SU-DHL-6 (cell line): ENCODE measurements at regions not wholly inside any gene's neighbourhood (a gene's known extent, or its start where the extent isn't known, plus 50 kb on each side); places are given as distances from the start of the nearest gene placed in this dataset.

Experiments
- H2AFZ ChIP-seq: fragments of 200-600 bp; sonication (generic); 2 replicates; pipeline ENCODE4 v1.6.1; 2014; ENCODE audit warnings: low read depth, mild to moderate bottlenecking, moderate library complexity, mixed read lengths, antibody characterized with exemption, low read length; ENCODE audit not compliant: severe bottlenecking
- H3F3A ChIP-seq: fragments of 200-600 bp; shearing (Covaris generic); 2 replicates; pipeline ENCODE4 v1.6.0; 2016; ENCODE audit warnings: antibody characterized with exemption, mild to moderate bottlenecking; ENCODE audit not compliant: insufficient read depth
- H3K27ac ChIP-seq: fragments of 200-600 bp; sonication (generic); 2 replicates; pipeline ENCODE4 v1.5.1; 2016; ENCODE audit warnings: low read depth, mild to moderate bottlenecking, low read length, moderate library complexity, mixed read lengths
- H3K27me3 ChIP-seq: fragments of 200-600 bp; sonication (generic), shearing (Covaris generic); 2 replicates; pipeline ENCODE4 v1.6.0; 2014; ENCODE audit warnings: mild to moderate bottlenecking, low read length
- H3K36me3 ChIP-seq: fragments of 200-600 bp; sonication (generic); 2 replicates; pipeline ENCODE4 v1.6.1; 2014; ENCODE audit warnings: mild to moderate bottlenecking, low read length, mixed read lengths
- H3K4me2 ChIP-seq: fragments of 300-600, 200-600 bp; shearing (Covaris generic), sonication (generic); 2 replicates; pipeline ENCODE4 v1.6.0; 2014; ENCODE audit warnings: low read length, low read depth, mild to moderate bottlenecking; ENCODE audit not compliant: poor library complexity, severe bottlenecking
- H3K4me3 ChIP-seq: fragments of 200-600 bp; sonication (generic); 2 replicates; pipeline ENCODE4 v1.5.1; 2014; ENCODE audit warnings: antibody characterized with exemption, low read length, mild to moderate bottlenecking, mixed read lengths; ENCODE audit not compliant: insufficient read depth, poor library complexity, severe bottlenecking
- H3K79me2 ChIP-seq: fragments of 200-600 bp; sonication (generic); 2 replicates; pipeline ENCODE4 v1.6.1; 2014; ENCODE audit warnings: mild to moderate bottlenecking, low read length, moderate library complexity; ENCODE audit not compliant: insufficient read depth
- H3K9ac ChIP-seq: fragments of 200-600 bp; sonication (generic); 2 replicates; pipeline ENCODE4 v1.7.0; 2014; ENCODE audit warnings: mild to moderate bottlenecking, low read length
- H3K9me2 ChIP-seq: fragments of 200-600 bp; sonication (generic); replicated peaks from 2 replicates; pipeline ENCODE4 v1.6.1; 2014; ENCODE audit warnings: low read length; ENCODE audit not compliant: insufficient read depth
- H3K9me3 ChIP-seq: fragments of 200-600 bp; sonication (generic); 2 replicates; pipeline ENCODE4 v1.6.1; 2014; ENCODE audit warnings: low read length, mixed read lengths; ENCODE audit not compliant: insufficient read depth
- H4K20me1 ChIP-seq: fragments of 200-600 bp; sonication (generic); 2 replicates; pipeline ENCODE4 v1.6.1; 2014; ENCODE audit warnings: low read depth, mild to moderate bottlenecking, antibody characterized with exemption, low read length, moderate library complexity, mixed read lengths
- EZH2phosphoT487 ChIP-seq: fragments of 200-600 bp; sonication (generic), shearing (Covaris generic); conservative IDR thresholded peaks from 2 replicates; pipeline ENCODE4 v1.6.1; 2018; ENCODE audit warnings: mild to moderate bottlenecking, antibody characterized with exemption, low read length, moderate library complexity, mixed read lengths
- TF ChIP-seq, protein P1 (sequence below): fragments of 200-600 bp; sonication (generic); IDR thresholded peaks from one replicate; pipeline ENCODE4 v1.5.1; 2017; ENCODE audit warnings: antibody characterized with exemption, mild to moderate bottlenecking, low read length, moderate library complexity; ENCODE audit not compliant: insufficient read depth, poor library complexity, severe bottlenecking

DNA sequence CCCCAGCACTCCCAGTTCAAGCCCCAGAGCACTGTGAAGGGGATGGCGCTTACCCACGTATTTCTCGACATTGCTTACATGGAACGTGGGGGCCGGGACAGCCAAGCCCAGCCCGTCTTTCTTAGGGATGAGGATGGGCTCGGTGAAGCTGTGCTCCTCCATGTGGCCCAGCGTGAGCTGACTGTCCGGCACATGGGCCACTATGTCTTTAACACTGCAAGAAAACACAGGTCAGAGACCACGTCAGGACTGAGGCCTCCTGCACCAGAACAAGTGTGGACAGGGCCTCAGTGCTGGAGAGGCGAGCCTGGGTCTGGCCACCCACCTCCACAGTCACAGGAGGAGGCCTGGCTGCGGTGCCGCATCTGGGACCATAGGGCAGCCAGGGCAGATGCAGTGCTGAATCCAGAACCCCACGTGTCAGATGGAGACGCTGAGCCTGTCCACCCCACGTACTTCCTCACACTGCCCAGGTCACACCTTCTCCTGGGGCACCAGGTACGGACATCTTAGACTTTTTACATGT is 125.2 kb downstream of the TUBA3C start:
- TF ChIP-seq EZH2phosphoT487: no peak
- TF ChIP-seq, protein P1, sequence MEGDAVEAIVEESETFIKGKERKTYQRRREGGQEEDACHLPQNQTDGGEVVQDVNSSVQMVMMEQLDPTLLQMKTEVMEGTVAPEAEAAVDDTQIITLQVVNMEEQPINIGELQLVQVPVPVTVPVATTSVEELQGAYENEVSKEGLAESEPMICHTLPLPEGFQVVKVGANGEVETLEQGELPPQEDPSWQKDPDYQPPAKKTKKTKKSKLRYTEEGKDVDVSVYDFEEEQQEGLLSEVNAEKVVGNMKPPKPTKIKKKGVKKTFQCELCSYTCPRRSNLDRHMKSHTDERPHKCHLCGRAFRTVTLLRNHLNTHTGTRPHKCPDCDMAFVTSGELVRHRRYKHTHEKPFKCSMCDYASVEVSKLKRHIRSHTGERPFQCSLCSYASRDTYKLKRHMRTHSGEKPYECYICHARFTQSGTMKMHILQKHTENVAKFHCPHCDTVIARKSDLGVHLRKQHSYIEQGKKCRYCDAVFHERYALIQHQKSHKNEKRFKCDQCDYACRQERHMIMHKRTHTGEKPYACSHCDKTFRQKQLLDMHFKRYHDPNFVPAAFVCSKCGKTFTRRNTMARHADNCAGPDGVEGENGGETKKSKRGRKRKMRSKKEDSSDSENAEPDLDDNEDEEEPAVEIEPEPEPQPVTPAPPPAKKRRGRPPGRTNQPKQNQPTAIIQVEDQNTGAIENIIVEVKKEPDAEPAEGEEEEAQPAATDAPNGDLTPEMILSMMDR: no peak
- Histone ChIP-seq H3K4me2 (no peak overlapping the region), H3K79me2 (no peaks in the 10 kb centered on the region), H3K36me3 (no peaks in the 10 kb centered on the region), H3F3A (no peaks in the 10 kb centered on the region), H3K9ac (no peak overlapping the region), H4K20me1 (no peaks in the 10 kb centered on the region), H3K27me3 (no peaks in the 10 kb centered on the region), H2AFZ (no peak overlapping the region), H3K27ac (no peak overlapping the region), H3K4me3 (no peak overlapping the region), H3K9me3 (no peaks in the 10 kb centered on the region), H3K9me2 (no peaks in the 10 kb centered on the region)

GRCh38 chr13:19055611-19056010 is 126.0 kb downstream of the TUBA3C start:
- H3K9ac ChIP-seq: no peak overlapping the region
- no peak overlapping the region for H3K27ac ChIP-seq
- no peaks in the 10 kb centered on the region for H3K79me2 ChIP-seq
- H4K20me1 ChIP-seq: no peaks in the 10 kb centered on the region
- H3K36me3 ChIP-seq: no peaks in the 10 kb centered on the region
- TF ChIP-seq, protein P1: no peak
- TF ChIP-seq EZH2phosphoT487: no peak
- no peaks in the 10 kb centered on the region for H3K9me3 ChIP-seq
- no peaks in the 10 kb centered on the region for H3K9me2 ChIP-seq
- H3K4me3 ChIP-seq: no peak overlapping the region
- no peak overlapping the region for H2AFZ ChIP-seq
- H3K27me3 ChIP-seq: no peaks in the 10 kb centered on the region
- no peak overlapping the region for H3K4me2 ChIP-seq
- no peaks in the 10 kb centered on the region for H3F3A ChIP-seq

- Histone ChIP-seq H3K79me2 (no peaks in the 10 kb centered on the region), H3K9me3 (no peaks in the 10 kb centered on the region), H3K4me3 (no peak overlapping the region), H3K9ac (no peak overlapping the region), H3K36me3 (no peaks in the 10 kb centered on the region), H3K4me2 (no peak overlapping the region), H3F3A (no peaks in the 10 kb centered on the region), H2AFZ (no peak overlapping the region), H4K20me1 (no peaks in the 10 kb centered on the region), H3K27ac (no peak overlapping the region), H3K27me3 (no peaks in the 10 kb centered on the region), H3K9me2 (no peaks in the 10 kb centered on the region)
- TF ChIP-seq, protein P1: no peak
- TF ChIP-seq EZH2phosphoT487: no peak
Observed at GRCh38 chr13:19053561-19053960, 128.1 kb downstream of the TUBA3C start.

DNA sequence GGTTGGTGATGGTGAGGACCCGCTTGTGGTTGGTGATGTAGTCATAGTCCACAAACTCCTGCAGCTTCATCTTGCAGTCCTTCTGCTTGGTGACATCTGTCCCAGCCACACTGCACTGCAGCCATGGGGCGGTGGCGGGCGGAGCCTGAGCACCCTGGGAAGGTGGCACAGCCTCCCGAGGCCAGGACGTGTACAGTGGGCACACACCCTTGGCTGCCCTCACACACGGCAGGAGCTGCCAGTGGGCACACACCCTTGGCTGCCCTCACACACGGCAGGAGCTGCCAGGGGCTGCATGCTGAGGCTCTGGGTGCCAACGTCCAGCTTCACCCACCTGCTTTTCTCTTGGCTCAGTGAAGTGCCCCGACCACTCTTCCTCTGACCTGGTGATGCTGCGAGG is 128.7 kb downstream of the TUBA3C start:
- H3K36me3 ChIP-seq: no peaks in the 10 kb centered on the region
- H4K20me1 ChIP-seq: no peaks in the 10 kb centered on the region
- no peak overlapping the region for H3K4me2 ChIP-seq
- no peaks in the 10 kb centered on the region for H3F3A ChIP-seq
- H3K9me2 ChIP-seq: no peaks in the 10 kb centered on the region
- no peaks in the 10 kb centered on the region for H3K79me2 ChIP-seq
- no peak overlapping the region for H3K4me3 ChIP-seq
- H2AFZ ChIP-seq: no peak overlapping the region
- no peak overlapping the region for H3K27ac ChIP-seq
- no peaks in the 10 kb centered on the region for H3K9me3 ChIP-seq
- no peaks in the 10 kb centered on the region for H3K27me3 ChIP-seq
- TF ChIP-seq, protein P1: no peak
- no peak for TF ChIP-seq EZH2phosphoT487
- H3K9ac ChIP-seq: no peak overlapping the region
